ENCODE measurements at regions not wholly inside any gene's neighbourhood (a gene's known extent, or its start where the extent isn't known, plus 50 kb on each side); places are given as distances from the start of the nearest gene placed in this dataset.
A peak's percentile ranks its signal among the peaks of the same experiment; 100 is the strongest.

DNA sequence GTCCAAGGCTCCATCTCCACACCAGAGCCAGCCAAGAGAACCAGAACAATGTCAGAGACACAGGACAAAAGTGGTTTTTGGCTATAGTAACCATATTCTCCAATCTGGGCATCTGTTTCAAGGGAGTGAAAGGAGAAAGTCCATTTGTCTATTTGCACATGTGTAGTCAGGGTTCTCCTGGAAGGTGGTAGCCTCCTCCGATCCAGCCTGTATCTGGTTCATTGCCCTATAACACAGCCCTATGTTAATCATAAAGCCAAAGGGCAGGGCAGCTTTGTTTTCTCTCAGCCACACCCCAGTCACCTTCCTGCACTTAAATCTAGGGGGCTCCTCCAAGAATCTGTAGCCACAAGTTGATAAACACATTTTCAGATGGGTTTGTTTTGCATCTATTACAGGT, 128.1 kb upstream of the ADPGK start:
- Histone ChIP-seq H3K9me3 (no peaks in the 10 kb centered on the region), H3K36me3 (no peaks in the 10 kb centered on the region), H3K27ac (no peak overlapping the region), H3K4me1 (no peaks in the 10 kb centered on the region), H3K4me3 (no peak overlapping the region), H3K27me3 (no peaks in the 10 kb centered on the region)
- ATAC-seq (no peak), DNase-seq (no peak)
- in situ Hi-C loops (cut with MboI; ENCODE audit: low sequenced_read_pairs in 4 of 4), result no loop called here
- intact Hi-C loops (cut with DNase I; ENCODE audit: low total_unique reads), result no loop called here
- no peak for TF ChIP-seq POLR2A (IDR thresholded peaks at IDR 0.05)
- TF ChIP-seq, protein P1, sequence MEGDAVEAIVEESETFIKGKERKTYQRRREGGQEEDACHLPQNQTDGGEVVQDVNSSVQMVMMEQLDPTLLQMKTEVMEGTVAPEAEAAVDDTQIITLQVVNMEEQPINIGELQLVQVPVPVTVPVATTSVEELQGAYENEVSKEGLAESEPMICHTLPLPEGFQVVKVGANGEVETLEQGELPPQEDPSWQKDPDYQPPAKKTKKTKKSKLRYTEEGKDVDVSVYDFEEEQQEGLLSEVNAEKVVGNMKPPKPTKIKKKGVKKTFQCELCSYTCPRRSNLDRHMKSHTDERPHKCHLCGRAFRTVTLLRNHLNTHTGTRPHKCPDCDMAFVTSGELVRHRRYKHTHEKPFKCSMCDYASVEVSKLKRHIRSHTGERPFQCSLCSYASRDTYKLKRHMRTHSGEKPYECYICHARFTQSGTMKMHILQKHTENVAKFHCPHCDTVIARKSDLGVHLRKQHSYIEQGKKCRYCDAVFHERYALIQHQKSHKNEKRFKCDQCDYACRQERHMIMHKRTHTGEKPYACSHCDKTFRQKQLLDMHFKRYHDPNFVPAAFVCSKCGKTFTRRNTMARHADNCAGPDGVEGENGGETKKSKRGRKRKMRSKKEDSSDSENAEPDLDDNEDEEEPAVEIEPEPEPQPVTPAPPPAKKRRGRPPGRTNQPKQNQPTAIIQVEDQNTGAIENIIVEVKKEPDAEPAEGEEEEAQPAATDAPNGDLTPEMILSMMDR (IDR thresholded peaks at IDR 0.05 in 4 of 5, conservative IDR thresholded peaks at IDR 0.05 in 1 of 5), result no peak

DNA sequence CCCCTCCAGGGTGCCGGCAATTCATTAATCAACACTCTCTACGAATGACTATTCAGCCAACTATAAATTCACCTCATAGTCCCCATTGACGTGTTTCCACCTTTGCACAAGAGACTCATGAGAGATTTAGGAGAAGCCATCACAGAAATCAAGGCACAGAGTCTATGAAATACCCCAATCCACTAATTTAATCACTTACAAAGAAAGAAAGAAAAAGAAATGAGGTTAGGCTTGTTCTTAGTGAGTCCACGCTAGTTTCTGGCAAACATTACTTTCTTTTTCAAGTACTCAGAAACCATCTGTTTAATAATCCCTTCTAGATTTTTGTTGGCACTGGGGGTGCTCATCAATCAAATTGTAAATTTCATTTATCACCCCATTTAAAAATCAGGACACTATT, 125.2 kb upstream of the ADPGK start:
- ATAC-seq (no peak), DNase-seq (no peak)
- Histone ChIP-seq H3K36me3 (no peaks in the 10 kb centered on the region), H3K27me3 (no peaks in the 10 kb centered on the region), H3K4me1 (no peaks in the 10 kb centered on the region), H3K27ac (no peak overlapping the region), H3K4me3 (no peak overlapping the region), H3K9me3 (no peaks in the 10 kb centered on the region)
- no peak for TF ChIP-seq POLR2A (IDR thresholded peaks at IDR 0.05)
- TF ChIP-seq, protein P1 (IDR thresholded peaks at IDR 0.05 in 4 of 5, conservative IDR thresholded peaks at IDR 0.05 in 1 of 5), result no peak
- intact Hi-C loops (cut with DNase I; ENCODE audit: low total_unique reads), result loop anchor here (10.0 kb wide), 1 partner anchor 114 kb away; no protein-coding TSS in a partner anchor
- in situ Hi-C loops (cut with MboI; ENCODE audit: low sequenced_read_pairs in 4 of 4), result no loop called here

DNA sequence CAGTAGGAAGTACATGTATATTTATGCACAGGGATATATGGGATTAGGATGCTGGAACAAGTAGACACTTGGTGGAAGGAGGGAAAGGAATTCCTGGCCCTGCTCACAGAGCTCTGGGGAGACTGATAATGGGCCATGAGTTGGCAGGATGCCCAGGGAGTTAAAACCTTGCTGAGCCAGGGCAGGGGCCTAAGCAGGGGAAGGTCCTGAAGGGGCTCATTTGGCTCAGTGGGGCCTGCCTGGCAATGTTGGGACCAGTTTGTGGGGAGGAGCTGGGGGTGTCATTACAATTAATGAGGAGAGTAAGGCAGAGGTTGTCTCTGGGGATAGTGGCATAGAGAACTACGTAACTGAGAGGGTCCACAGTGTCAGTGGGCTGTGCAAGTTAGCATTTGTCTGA, 124.2 kb upstream of the ADPGK start:
- TF ChIP-seq, protein P1 (IDR thresholded peaks at IDR 0.05 in 4 of 5, conservative IDR thresholded peaks at IDR 0.05 in 1 of 5), result no peak
- TF ChIP-seq POLR2A (IDR thresholded peaks at IDR 0.05), result no peak
- no peak overlapping the region for H3K4me3 ChIP-seq
- in situ Hi-C loops (cut with MboI; ENCODE audit: low sequenced_read_pairs in 4 of 4), result no loop called here
- H3K36me3 ChIP-seq, result no peaks in the 10 kb centered on the region
- H3K27me3 ChIP-seq, result no peaks in the 10 kb centered on the region
- H3K4me1 ChIP-seq, result peaks cover 2 to 4% of the 10 kb centered on the region in 2 donors
- no peak overlapping the region for H3K27ac ChIP-seq
- no peak for DNase-seq
- no peak for ATAC-seq
- H3K9me3 ChIP-seq, result no peaks in the 10 kb centered on the region
- intact Hi-C loops (cut with DNase I; ENCODE audit: low total_unique reads), result loop anchor here (10.0 kb wide), 1 partner anchor 113 kb away; no protein-coding TSS in a partner anchor

DNA sequence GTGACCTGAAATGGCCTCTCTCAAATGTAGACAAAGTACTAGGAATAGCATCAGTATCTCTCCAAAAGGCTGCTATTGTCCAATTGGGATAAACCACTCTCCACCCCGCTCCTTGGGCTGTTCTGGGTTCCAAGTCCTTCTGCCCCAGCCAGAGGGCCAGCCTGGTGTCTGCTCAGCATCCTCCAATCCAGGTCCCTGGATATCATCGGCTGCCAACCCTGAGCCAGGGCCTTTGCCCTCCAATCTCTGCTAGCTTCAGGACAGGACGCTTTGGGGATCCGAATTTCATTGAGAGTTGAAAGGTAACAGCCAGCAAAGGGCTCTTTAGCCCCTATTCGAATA, 119.3 kb upstream of the ADPGK start:
- in situ Hi-C loops (cut with MboI; ENCODE audit: low sequenced_read_pairs in 4 of 4) (no loop called here), intact Hi-C loops (cut with DNase I; ENCODE audit: low total_unique reads) (loop anchor here (10.0 kb wide), 1 partner anchor 108 kb away; no protein-coding TSS in a partner anchor)
- H3K4me1 ChIP-seq, result peaks cover 12 to 18% of the 10 kb centered on the region in 2 donors
- H3K27me3 ChIP-seq, result no peaks in the 10 kb centered on the region
- no peak for TF ChIP-seq POLR2A (IDR thresholded peaks at IDR 0.05)
- TF ChIP-seq, protein P1 (IDR thresholded peaks at IDR 0.05 in 4 of 5, conservative IDR thresholded peaks at IDR 0.05 in 1 of 5), result no peak
- no peak for ATAC-seq
- H3K9me3 ChIP-seq, result no peaks in the 10 kb centered on the region
- DNase-seq, result no peak
- H3K36me3 ChIP-seq, result no peaks in the 10 kb centered on the region
- H3K27ac ChIP-seq, result peak overlapping the region in 1 of 4 donors; percentile 56
- no peak overlapping the region for H3K4me3 ChIP-seq
